ENCODE measurements at regions not wholly inside any gene's neighbourhood (a gene's known extent, or its start where the extent isn't known, plus 50 kb on each side); places are given as distances from the start of the nearest gene placed in this dataset.

GRCh38 chr5:173727839-173728778 is 111.7 kb upstream of the BOD1 start:
- Histone ChIP-seq H2BK120ac (ENCODE audit: low read depth, low read length) (no peak overlapping the region), H3K4me1 (ENCODE audit: control insufficient read depth, insufficient read depth, low read length) (no peaks in the 10 kb centered on the region), H3K56ac (ENCODE audit: extremely low read depth, insufficient read depth, low read length) (no peak overlapping the region), H4K5ac (ENCODE audit: low read depth, low read length) (no peak overlapping the region), H3K79me1 (ENCODE audit: low read depth in 1 of 2, low read length in 2 of 2) (no peaks in the 10 kb centered on the region), H3K9me1 (ENCODE audit: insufficient read depth, low read length) (no peaks in the 10 kb centered on the region), H4K8ac (ENCODE audit: low read depth in 2 of 2, low read length in 2 of 2) (no peak overlapping the region), H2BK5ac (ENCODE audit: low read depth, low read length, poor library complexity, severe bottlenecking) (no peak overlapping the region), H2BK20ac (ENCODE audit: low read depth, low read length) (no peak overlapping the region), H2BK15ac (ENCODE audit: low read depth, low read length) (no peak overlapping the region), H3K9me3 (ENCODE audit: control insufficient read depth, insufficient read depth, low read length) (peaks cover 2% of the 10 kb centered on the region; the same call in 1 of the 2 replicates), H3K27ac (ENCODE audit: insufficient read depth, low read length) (no peak overlapping the region), H3K18ac (ENCODE audit: low read depth, low read length) (no peak overlapping the region), H4K20me1 (ENCODE audit: insufficient read depth, low read length) (no peaks in the 10 kb centered on the region), H3K27me3 (ENCODE audit: control insufficient read depth, insufficient read depth, low read length) (peaks cover 15% of the 10 kb centered on the region), H2AK9ac (replicated peaks; ENCODE audit: low read depth, low read length, poor library complexity) (no peak overlapping the region), H3K14ac (replicated peaks; ENCODE audit: low read depth, low read length) (no peak overlapping the region), H4K91ac (ENCODE audit: insufficient read depth, low read depth, low read length) (no peak overlapping the region), H2AFZ (replicated peaks; ENCODE audit: low read length, poor library complexity) (no peak overlapping the region), H3K9ac (ENCODE audit: low read depth, low read length) (no peak overlapping the region), H3K4me3 (ENCODE audit: insufficient read depth, low read depth, low read length) (no peak overlapping the region), H2AK5ac (ENCODE audit: low read depth, low read length) (no peak overlapping the region), H3K4me2 (ENCODE audit: low read depth, low read length) (no peak overlapping the region), H3K4ac (ENCODE audit: low read depth, low read length) (no peak overlapping the region), H3K23ac (ENCODE audit: low read depth, low read length) (no peak overlapping the region), H3K36me3 (ENCODE audit: control insufficient read depth, insufficient read depth, low read length) (no peaks in the 10 kb centered on the region)
- in situ Hi-C loops (cut with MboI; ENCODE audit: low sequenced_read_pairs) (no loop called here), dilution Hi-C loops (cut with HindIII; ENCODE audit: low sequenced_read_pairs, unreplicated experiment) (no loop called here), intact Hi-C loops (cut with micrococcal nuclease) (no loop called here)
- TF ChIP-seq BHLHE40 (IDR thresholded peaks at IDR 0.05; ENCODE audit: low read depth, low read length) (no peak), NFE2L2 (IDR thresholded peaks at IDR 0.05; ENCODE audit: low read depth, low read length) (no peak), RFX5 (IDR thresholded peaks at IDR 0.05; ENCODE audit: low read depth, low read length) (no peak), CHD1 (IDR thresholded peaks at IDR 0.05; ENCODE audit: low read depth, low read length) (no peak), CTCF (conservative IDR thresholded peaks at IDR 0.05; ENCODE audit: low read depth, low read length) (no peak)
- ATAC-seq (ENCODE audit: low read depth) (no peak), DNase-seq (no peak)
- CTCF ChIA-PET: no interaction called here
- 89% methylated on average over 3 of the region's 9 CpGs; no CpG with 5 or more reads in 1 of the 2 experiments for WGBS, 2 experiments (ENCODE audit: extremely low coverage in 2 of 2, insufficient read length in 1 of 2)
- POLR2A ChIA-PET (ENCODE audit: unreplicated experiment): no interaction called here
- no TSS peak for BruUV-seq (replicated peaks)
